Fibroblast of lung (primary cell): ENCODE measurements at regions not wholly inside any gene's neighbourhood (a gene's known extent, or its start where the extent isn't known, plus 50 kb on each side); places are given as distances from the start of the nearest gene placed in this dataset.

Experiments
- DNase-seq, 2 donors: peaks; one replicate each; pipeline versions ENCODE4 v3.0.0 to v3.0.0-alpha.2; 2010; ENCODE audit warnings: low read depth in 2 of 2
- H2AFZ ChIP-seq: 2 replicates; pipeline ENCODE4 v1.5.1; 2012; ENCODE audit warnings: low read length, control low read depth, inconsistent platforms
- H3K27ac ChIP-seq: 2 replicates; pipeline ENCODE4 v1.5.1; 2011; ENCODE audit warnings: low read length, control low read depth; ENCODE audit not compliant: insufficient read depth
- H3K27me3 ChIP-seq: 2 replicates; pipeline ENCODE4 v1.5.1; 2011; ENCODE audit warnings: mild to moderate bottlenecking, low read length; ENCODE audit not compliant: control insufficient read depth, insufficient read depth
- H3K36me3 ChIP-seq: 2 replicates; pipeline ENCODE4 v1.5.1; 2011; ENCODE audit warnings: low read length; ENCODE audit not compliant: control insufficient read depth, insufficient read depth
- H3K4me1 ChIP-seq: 2 replicates; pipeline ENCODE4 v1.5.1; 2011; ENCODE audit warnings: low read length; ENCODE audit not compliant: control insufficient read depth, insufficient read depth; ENCODE audit errors: extremely low read depth
- H3K4me2 ChIP-seq: 2 replicates; pipeline ENCODE4 v1.5.1; 2011; ENCODE audit warnings: low read length, control low read depth; ENCODE audit not compliant: insufficient read depth; ENCODE audit errors: extremely low read depth
- H3K4me3 ChIP-seq, 4 experiments: fragments of 200-600 bp in 1 of 4; sonication (generic) in 1 of 4; replicated peaks in 1 of 4; 2 replicates each; pipeline ENCODE4 v1.5.1; 2011 to 2016; ENCODE audit warnings: low read length in 4 of 4, low read depth in 3 of 4, mild to moderate bottlenecking in 3 of 4, control low read depth in 2 of 4, inconsistent platforms in 1 of 4, mixed read lengths in 1 of 4; ENCODE audit not compliant: insufficient read depth in 1 of 4; ENCODE audit errors: control extremely low read depth in 1 of 4
- H3K79me2 ChIP-seq: 2 replicates; pipeline ENCODE4 v1.5.1; 2012; ENCODE audit warnings: mild to moderate bottlenecking, low read length, inconsistent platforms; ENCODE audit not compliant: control insufficient read depth, insufficient read depth
- H3K9ac ChIP-seq: 2 replicates; pipeline ENCODE4 v1.5.1; 2011; ENCODE audit warnings: mild to moderate bottlenecking, low read length, control low read depth; ENCODE audit not compliant: insufficient read depth
- H3K9me3 ChIP-seq: 2 replicates; pipeline ENCODE4 v1.5.1; 2012; ENCODE audit warnings: low read depth, low read length; ENCODE audit not compliant: control insufficient read depth, insufficient read depth
- H4K20me1 ChIP-seq: 2 replicates; pipeline ENCODE4 v1.5.1; 2011; ENCODE audit warnings: low read length; ENCODE audit not compliant: control insufficient read depth, insufficient read depth; ENCODE audit errors: extremely low read depth
- CTCF ChIP-seq, 2 donors: IDR thresholded peaks in 1 of 2; conservative IDR thresholded peaks in 1 of 2; 1 replicate in 1 of 2; 2 replicates in 1 of 2; pipeline ENCODE4 v1.5.1; 2011 to 2012; ENCODE audit warnings: low read length in 2 of 2, control low read depth in 1 of 2, inconsistent platforms in 1 of 2, low read depth in 1 of 2, mild to moderate bottlenecking in 1 of 2
- EZH2 ChIP-seq: IDR thresholded peaks from 2 replicates; pipeline ENCODE4 v1.5.1; 2012; ENCODE audit warnings: low read length, control low read depth, mild to moderate bottlenecking; ENCODE audit errors: missing control alignments

GRCh38 chr14:48738186-48738925 lies 847.8 kb downstream of the RPS29 start:
- DNase-seq, result no peak
- no peak overlapping the region for H3K4me3 ChIP-seq
- no peak overlapping the region for H3K9ac ChIP-seq
- TF ChIP-seq CTCF (conservative IDR thresholded peaks at IDR 0.05 in 1 of 2, IDR thresholded peaks at IDR 0.05 in 1 of 2; ENCODE audit: low read depth in 1 of 2, low read length in 2 of 2), result no peak
- no peak for TF ChIP-seq EZH2
- H2AFZ ChIP-seq, result no peak overlapping the region
- no peaks in the 10 kb centered on the region for H3K4me1 ChIP-seq
- H4K20me1 ChIP-seq, result no peaks in the 10 kb centered on the region
- no peaks in the 10 kb centered on the region for H3K36me3 ChIP-seq
- H3K27ac ChIP-seq, result no peak overlapping the region
- H3K27me3 ChIP-seq, result no peaks in the 10 kb centered on the region
- no peaks in the 10 kb centered on the region for H3K79me2 ChIP-seq
- no peaks in the 10 kb centered on the region for H3K9me3 ChIP-seq
- H3K4me2 ChIP-seq, result no peak overlapping the region

- no peak for DNase-seq
- Histone ChIP-seq H3K9me3 (no peaks in the 10 kb centered on the region), H3K4me1 (no peaks in the 10 kb centered on the region), H2AFZ (no peak overlapping the region), H3K4me2 (no peak overlapping the region), H3K9ac (no peak overlapping the region), H3K27ac (no peak overlapping the region), H3K4me3 (no peak overlapping the region), H3K36me3 (no peaks in the 10 kb centered on the region), H3K27me3 (no peaks in the 10 kb centered on the region), H3K79me2 (no peaks in the 10 kb centered on the region), H4K20me1 (no peaks in the 10 kb centered on the region)
- TF ChIP-seq EZH2 (no peak), CTCF (conservative IDR thresholded peaks at IDR 0.05 in 1 of 2, IDR thresholded peaks at IDR 0.05 in 1 of 2; ENCODE audit: low read depth in 1 of 2, low read length in 2 of 2) (no peak)
Measured at GRCh38 chr14:48735607-48736006, 850.6 kb downstream of the RPS29 start.

GRCh38 chr14:48731260-48731659 lies 854.9 kb downstream of the RPS29 start:
- no peak overlapping the region for H3K9ac ChIP-seq
- no peak overlapping the region for H3K27ac ChIP-seq
- H3K4me1 ChIP-seq, result no peaks in the 10 kb centered on the region
- H3K4me3 ChIP-seq, result no peak overlapping the region
- no peak overlapping the region for H3K4me2 ChIP-seq
- H2AFZ ChIP-seq, result no peak overlapping the region
- H4K20me1 ChIP-seq, result no peaks in the 10 kb centered on the region
- H3K27me3 ChIP-seq, result no peaks in the 10 kb centered on the region
- H3K79me2 ChIP-seq, result no peaks in the 10 kb centered on the region
- TF ChIP-seq CTCF (conservative IDR thresholded peaks at IDR 0.05 in 1 of 2, IDR thresholded peaks at IDR 0.05 in 1 of 2; ENCODE audit: low read depth in 1 of 2, low read length in 2 of 2) (no peak), EZH2 (no peak)
- no peaks in the 10 kb centered on the region for H3K9me3 ChIP-seq
- no peak for DNase-seq
- no peaks in the 10 kb centered on the region for H3K36me3 ChIP-seq
